Spleen (tissue), 11 donors: ENCODE measurements at regions not wholly inside any gene's neighbourhood (a gene's known extent, or its start where the extent isn't known, plus 50 kb on each side); places are given as distances from the start of the nearest gene placed in this dataset.

Experiments
- DNase-seq: peaks from one replicate; pipeline ENCODE4 v3.0.0-alpha.2; 2020
- H3K27ac ChIP-seq, 8 donors: fragments of 200-600 bp; sonication (generic) in 7 of 8; 1 replicate in 4 of 8; 2 replicates in 4 of 8; pipeline versions ENCODE4 v1.5.0 to v1.8.0; 2016 to 2021; ENCODE audit warnings: inconsistent platforms in 4 of 8, mild to moderate bottlenecking in 4 of 8, moderate library complexity in 1 of 8
- H3K27me3 ChIP-seq, 7 donors: fragments of 200-600 bp; sonication (generic) in 6 of 7; replicated peaks in 1 of 7; 1 replicate in 4 of 7; 2 replicates in 3 of 7; pipeline versions ENCODE4 v1.5.0 to v1.8.0; 2016 to 2021; ENCODE audit warnings: inconsistent platforms in 3 of 7, mild to moderate bottlenecking in 1 of 7
- H3K36me3 ChIP-seq, 6 donors: fragments of 200-600 bp; sonication (generic) in 5 of 6; 1 replicate in 4 of 6; 2 replicates in 2 of 6; pipeline versions ENCODE4 v1.5.0 to v1.8.0; 2016 to 2021; ENCODE audit warnings: inconsistent platforms in 2 of 6
- H3K4me1 ChIP-seq, 6 donors: fragments of 200-600 bp; sonication (generic) in 5 of 6; 1 replicate in 3 of 6; 2 replicates in 3 of 6; pipeline versions ENCODE4 v1.5.0 to v1.8.0; 2016 to 2021; ENCODE audit warnings: inconsistent platforms in 3 of 6
- H3K4me3 ChIP-seq, 8 donors: fragments of 200-600 bp; sonication (generic) in 7 of 8; 1 replicate in 4 of 8; 2 replicates in 4 of 8; pipeline versions ENCODE4 v1.5.0 to v1.8.0; 2016 to 2021; ENCODE audit warnings: inconsistent platforms in 4 of 8, mild to moderate bottlenecking in 4 of 8, moderate library complexity in 2 of 8
- H3K9me3 ChIP-seq, 8 donors: fragments of 200-600 bp; sonication (generic) in 7 of 8; 1 replicate in 4 of 8; 2 replicates in 4 of 8; pipeline versions ENCODE4 v1.5.0 to v1.8.0; 2016 to 2021; ENCODE audit warnings: inconsistent platforms in 4 of 8
- CTCF ChIP-seq, 11 experiments: fragments of 200-600 bp in 7 of 11; fragments of 450-650 bp in 4 of 11; sonication (generic) in 4 of 11; IDR thresholded peaks in 8 of 11; conservative IDR thresholded peaks in 3 of 11; 1 replicate in 7 of 11; 2 replicates in 4 of 11; pipeline versions ENCODE4 v1.4.0 to v1.8.0; 2016 to 2021; ENCODE audit warnings: antibody characterized with exemption in 11 of 11, inconsistent platforms in 4 of 11, mild to moderate bottlenecking in 1 of 11
- POLR2A ChIP-seq, 3 donors: fragments of 450-650 bp; IDR thresholded peaks; one replicate each; pipeline ENCODE4 v1.5.1; 2017; ENCODE audit warnings: antibody characterized with exemption in 3 of 3, mild to moderate bottlenecking in 1 of 3
- POLR2AphosphoS5 ChIP-seq, 3 donors: sonication (generic); formaldehyde crosslinking; IDR thresholded peaks; one replicate each; pipeline ENCODE4 v1.5.1; 2017; ENCODE audit warnings: antibody characterized with exemption in 3 of 3
- WGBS, 5 donors: extraction: QIAGEN DNeasy Blood & Tissue Kit in 3 of 5; methylation state at CpG; one replicate each; pipeline versions ENCODE4 v1.1.5 to v1.1.7; 2013 to 2018; 5-methylcytosine and 5-hydroxymethylcytosine counted together
- intact Hi-C: fragments of 100-400 bp; cut with DNase I; formaldehyde crosslinking; loops from one replicate; pipeline ENCODE4 v1.15.0; 2023; ENCODE audit warnings: low total_unique reads
- donor health status: healthy with polysubstance abuse.
- donor health status: DM: no; HTN: no; CAD: no; lungs with moderate emphysema.
- donor health status: DM: no; HTN: no; CAD: no.
- donor health status: Bipolar disorder and iron deficiency.
- donor health status: healthy.
- donor health status: DM: no; HTN: no; CAD: no.
- donor health status: DM: yes; HTN: yes; CAD: no.

GRCh38 chr1:209455661-209456358 lies 127.7 kb upstream of the CAMK1G start:
- H3K36me3 ChIP-seq: no peaks in the 10 kb centered on the region
- no peaks in the 10 kb centered on the region for H3K4me1 ChIP-seq
- WGBS, 5 donors: 67 to 79% (median 73%) methylated on average over 6 of the region's 6 CpGs
- no peak for DNase-seq
- TF ChIP-seq POLR2A (IDR thresholded peaks at IDR 0.05): no peak
- TF ChIP-seq POLR2AphosphoS5 (IDR thresholded peaks at IDR 0.05): no peak
- no peak for TF ChIP-seq CTCF (IDR thresholded peaks at IDR 0.05 in 8 of 11, conservative IDR thresholded peaks at IDR 0.05 in 3 of 11)
- H3K4me3 ChIP-seq: no peak overlapping the region
- H3K27me3 ChIP-seq: peaks cover 0 to 8% (median 0%) of the 10 kb centered on the region in 7 donors
- intact Hi-C loops: no loop called here
- no peak overlapping the region for H3K27ac ChIP-seq
- peaks cover 0 to 6% (median under 1%) of the 10 kb centered on the region in 8 donors for H3K9me3 ChIP-seq

- WGBS, 5 donors: 61 to 79% (median 63%) methylated on average over 1 of the region's 1 CpG
- TF ChIP-seq POLR2AphosphoS5 (IDR thresholded peaks at IDR 0.05) (no peak), POLR2A (IDR thresholded peaks at IDR 0.05) (no peak), CTCF (IDR thresholded peaks at IDR 0.05 in 8 of 11, conservative IDR thresholded peaks at IDR 0.05 in 3 of 11) (no peak)
- H3K27me3 ChIP-seq: peaks cover 0 to 12% (median 0%) of the 10 kb centered on the region in 7 donors
Measured at GRCh38 chr1:209456878-209457277, 126.6 kb upstream of the CAMK1G start.

GRCh38 chr1:209457401-209458125 lies 126.0 kb upstream of the CAMK1G start:
- peaks cover 0 to 20% (median 15%) of the 10 kb centered on the region in 8 donors for H3K9me3 ChIP-seq
- no peak overlapping the region for H3K4me3 ChIP-seq
- no peaks in the 10 kb centered on the region for H3K36me3 ChIP-seq
- no peaks in the 10 kb centered on the region for H3K4me1 ChIP-seq
- no peak for DNase-seq
- peaks cover 0 to 12% (median 0%) of the 10 kb centered on the region in 7 donors for H3K27me3 ChIP-seq
- H3K27ac ChIP-seq: no peak overlapping the region
- intact Hi-C loops: no loop called here
- 64 to 73% (median 71%) methylated on average over 6 of the region's 6 CpGs for WGBS, 5 donors
- TF ChIP-seq CTCF (IDR thresholded peaks at IDR 0.05 in 8 of 11, conservative IDR thresholded peaks at IDR 0.05 in 3 of 11) (no peak), POLR2AphosphoS5 (IDR thresholded peaks at IDR 0.05) (no peak), POLR2A (IDR thresholded peaks at IDR 0.05) (no peak)

More at GRCh38 chr1:209456878-209457277, 126.6 kb upstream of the CAMK1G start:
- H3K9me3 ChIP-seq: peaks cover 0 to 16% (median 10%) of the 10 kb centered on the region in 8 donors
- H3K27ac ChIP-seq: no peak overlapping the region
- intact Hi-C loops: no loop called here
- DNase-seq: no peak
- no peaks in the 10 kb centered on the region for H3K36me3 ChIP-seq
- H3K4me3 ChIP-seq: no peak overlapping the region
- H3K4me1 ChIP-seq: no peaks in the 10 kb centered on the region

- DNase-seq: no peak
- Histone ChIP-seq H3K4me1 (no peaks in the 10 kb centered on the region), H3K36me3 (no peaks in the 10 kb centered on the region), H3K27me3 (peaks cover 0 to 12% (median 0%) of the 10 kb centered on the region in 7 donors), H3K4me3 (no peak overlapping the region), H3K27ac (no peak overlapping the region), H3K9me3 (peaks cover 0 to 24% (median 16%) of the 10 kb centered on the region in 8 donors)
- intact Hi-C loops: no loop called here
- 66 to 93% (median 92%) methylated on average over 3 of the region's 3 CpGs for WGBS, 5 donors
- no peak for TF ChIP-seq POLR2A (IDR thresholded peaks at IDR 0.05)
- TF ChIP-seq POLR2AphosphoS5 (IDR thresholded peaks at IDR 0.05): no peak
- TF ChIP-seq CTCF (IDR thresholded peaks at IDR 0.05 in 8 of 11, conservative IDR thresholded peaks at IDR 0.05 in 3 of 11): no peak
Measured at GRCh38 chr1:209458921-209459320, 124.6 kb upstream of the CAMK1G start.
